DMS153 treated with DMSO at 0.1 percent for 48 hours (cell line): ENCODE measurements at regions not wholly inside any gene's neighbourhood (a gene's known extent, or its start where the extent isn't known, plus 50 kb on each side); places are given as distances from the start of the nearest gene placed in this dataset.

Experiments used
- DNase-seq: peaks from one replicate; lab custom pipeline; 2025; ENCODE audit not compliant: unreplicated experiment; lab: John Stamatoyannopoulos, UW

DNA sequence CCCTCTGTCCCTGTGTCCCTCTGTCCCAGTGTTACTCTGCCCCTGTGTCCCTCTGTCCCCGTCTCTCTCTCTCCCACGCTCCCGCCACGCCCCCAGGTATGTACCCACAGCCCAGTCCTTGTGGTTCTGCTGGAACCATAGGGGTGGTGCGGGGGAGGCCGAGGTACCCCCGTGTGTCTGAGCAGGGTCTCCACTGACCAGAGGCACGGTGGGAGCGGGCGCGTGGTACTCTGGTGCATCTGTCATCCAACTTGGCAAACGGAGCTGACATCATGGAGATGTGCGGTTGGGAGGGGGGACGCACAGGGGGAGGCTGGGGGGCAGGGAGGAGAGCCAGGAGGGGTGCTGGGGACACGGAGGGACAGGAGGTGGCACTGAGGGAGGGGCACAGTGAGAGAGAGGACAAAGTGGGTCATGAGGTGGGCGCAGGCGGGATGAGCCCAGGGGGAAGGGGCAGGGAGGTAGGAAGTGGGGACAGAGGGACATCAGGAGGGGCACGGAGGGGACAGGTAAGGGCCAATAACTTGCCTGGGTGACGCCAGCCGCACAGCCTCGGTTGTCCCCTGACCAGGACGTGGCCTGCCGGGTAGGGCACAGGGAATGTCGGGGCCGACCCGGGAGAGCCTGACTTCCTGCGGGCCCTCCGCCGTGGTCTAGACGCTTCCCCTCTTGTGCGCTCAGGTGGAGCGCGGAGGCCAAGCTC lies 163.6 kb upstream of the PDE10A start:
- no peak for DNase-seq

DNA sequence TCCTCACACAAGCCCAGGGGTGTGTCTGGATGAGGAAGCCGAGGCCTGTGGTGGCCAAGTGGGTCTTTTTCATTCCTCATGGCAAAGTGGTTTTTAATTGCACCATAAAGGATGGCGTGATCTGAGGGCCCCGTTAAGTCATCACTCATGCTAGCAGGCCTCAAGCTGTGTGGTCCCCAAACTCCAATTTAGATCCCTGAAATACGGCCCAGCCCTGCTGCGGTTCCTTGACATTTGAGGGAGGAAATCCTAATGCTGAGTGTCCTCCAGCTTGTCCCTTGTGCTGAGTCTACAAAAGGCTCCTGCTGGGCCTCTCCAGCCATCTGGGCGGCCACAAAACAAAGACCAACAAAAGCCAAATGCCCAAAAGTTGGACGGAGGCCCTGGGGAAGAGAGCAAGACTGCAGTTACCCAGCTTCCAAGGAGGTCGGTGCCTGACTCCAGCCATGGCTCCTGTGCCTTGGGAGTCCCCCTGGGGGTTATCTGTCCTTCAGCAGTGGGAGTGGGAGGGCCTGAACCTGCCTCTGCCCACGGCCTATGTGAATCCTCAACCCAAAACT lies 162.3 kb upstream of the PDE10A start:
- DNase-seq = no peak

DNA sequence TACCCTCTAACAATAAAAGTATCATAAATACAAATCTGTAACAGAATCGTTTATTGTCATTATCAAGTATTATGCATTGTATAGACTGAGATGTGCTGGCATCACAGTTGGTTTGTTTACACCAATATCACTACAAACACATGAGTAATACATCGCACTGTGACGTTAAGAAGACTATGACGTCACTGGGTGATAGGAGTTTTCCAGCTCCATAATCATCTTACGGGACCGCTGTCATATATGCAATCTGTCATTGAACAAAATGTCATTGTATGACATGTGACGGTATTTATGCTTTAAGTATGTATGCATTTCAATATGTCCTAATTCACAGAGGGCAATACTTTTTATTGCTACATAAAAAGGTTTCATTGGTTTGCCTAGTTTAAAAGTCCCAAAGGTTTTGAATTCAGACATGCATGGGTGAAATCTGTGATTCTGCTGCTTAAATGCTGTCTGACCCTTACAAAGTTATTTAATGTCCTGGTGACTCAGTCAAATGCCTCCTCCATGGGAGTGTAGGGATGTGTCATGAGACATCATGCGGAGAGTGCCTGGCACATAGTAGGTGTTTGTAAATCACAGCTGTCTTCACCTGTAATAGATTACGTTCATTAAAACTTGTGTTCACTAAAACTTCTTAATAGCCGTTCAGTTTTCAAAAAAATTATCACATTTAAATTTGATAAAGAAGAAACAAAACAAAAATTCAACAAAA lies 160.7 kb upstream of the PDE10A start:
- DNase-seq = no peak

DNA sequence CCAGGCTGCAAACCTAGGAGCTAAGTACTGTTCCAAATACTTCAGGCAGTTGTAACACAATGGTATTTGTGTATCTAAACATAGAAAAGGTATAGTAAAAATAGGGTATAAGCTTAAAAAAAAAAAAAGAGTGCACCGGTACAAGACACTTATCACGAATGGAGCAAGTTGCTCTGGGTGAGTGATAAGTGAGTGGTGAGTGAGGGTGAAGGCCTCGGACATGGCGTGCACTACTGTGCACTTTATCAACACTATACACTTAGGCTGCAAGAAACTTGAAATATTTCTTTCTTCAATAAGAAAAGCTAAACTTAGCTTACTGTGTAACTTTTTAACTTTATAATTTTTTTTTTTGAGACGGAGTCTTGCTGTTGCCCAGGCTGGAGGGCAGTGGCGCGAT lies 159.5 kb upstream of the PDE10A start:
- DNase-seq = no peak

DNA sequence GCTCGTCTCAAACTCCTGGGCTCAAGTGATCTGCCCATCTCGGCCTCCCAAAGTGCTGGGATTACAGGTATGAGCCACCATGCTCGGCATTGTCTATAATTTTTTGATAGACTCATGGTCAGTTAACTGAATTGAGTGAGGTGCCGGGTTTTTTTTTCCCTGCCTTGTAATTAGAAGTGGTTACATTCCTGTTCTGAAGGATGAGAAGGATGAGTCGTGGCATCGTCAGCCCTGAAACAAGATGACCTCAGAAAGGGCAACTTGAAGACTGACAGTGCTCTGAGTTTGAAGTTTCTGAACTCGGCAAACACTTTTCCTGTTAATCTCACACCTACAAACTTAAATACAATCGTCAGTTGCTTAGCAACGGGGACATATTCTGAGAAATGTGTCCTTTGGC lies 158.7 kb upstream of the PDE10A start:
- no peak for DNase-seq

DNA sequence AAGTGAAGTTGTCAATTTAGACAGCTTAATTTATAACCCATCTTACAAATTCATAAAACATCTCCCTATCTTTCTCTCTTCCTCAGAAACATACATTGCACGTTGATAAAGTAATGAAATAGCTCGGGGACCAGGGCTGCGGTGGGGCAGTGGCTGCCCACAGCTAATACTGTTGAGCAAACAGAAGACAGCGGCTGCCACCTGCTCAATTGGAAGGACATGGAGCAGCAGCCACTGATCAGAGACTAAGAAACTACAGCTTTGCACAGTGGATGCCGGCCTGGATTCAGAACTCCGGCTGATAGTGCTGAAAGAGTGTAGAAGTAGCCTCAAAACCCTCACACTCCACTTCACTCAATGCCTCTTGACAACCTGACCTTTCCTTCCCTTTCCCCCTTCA lies 157.9 kb upstream of the PDE10A start:
- no peak for DNase-seq

DNA sequence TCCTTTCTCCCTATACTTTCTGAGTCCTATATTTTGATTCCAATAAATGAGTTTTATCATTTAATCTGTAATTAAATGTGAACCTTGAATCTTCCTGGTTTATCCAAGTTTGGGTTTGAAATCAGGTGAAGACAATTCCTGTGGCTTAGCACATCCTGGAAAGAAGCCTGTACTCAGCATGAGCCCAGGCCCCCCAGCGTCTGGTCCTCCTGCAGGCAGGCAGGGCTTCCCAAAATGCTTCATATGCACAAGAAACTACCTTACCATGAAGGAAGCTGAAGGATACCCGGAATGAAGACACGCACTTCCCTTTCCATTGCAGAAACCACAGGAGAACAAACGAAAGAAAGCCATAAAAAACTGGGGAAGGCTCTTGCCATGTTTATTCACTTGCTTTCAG lies 157.4 kb upstream of the PDE10A start:
- no peak for DNase-seq

DNA sequence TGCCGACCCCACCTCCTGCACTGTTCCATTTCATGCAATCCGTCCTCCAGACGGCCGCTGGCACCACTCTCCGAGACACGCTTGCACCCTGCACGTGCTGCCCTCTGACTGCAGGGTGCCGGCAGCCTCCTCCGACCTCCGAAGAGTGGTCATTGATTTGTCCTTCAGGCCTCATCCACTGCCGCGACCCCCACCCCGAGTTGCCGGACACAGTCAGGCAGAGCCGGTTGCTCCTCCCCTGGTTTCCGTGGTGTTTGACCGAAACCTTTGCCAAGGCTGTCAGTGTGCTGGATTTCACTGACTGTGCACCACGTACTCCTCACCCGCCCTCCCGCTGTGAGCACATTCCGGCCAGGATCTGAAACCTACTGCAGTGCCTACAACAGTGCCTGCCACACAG lies 156.4 kb upstream of the PDE10A start:
- DNase-seq = no peak

DNA sequence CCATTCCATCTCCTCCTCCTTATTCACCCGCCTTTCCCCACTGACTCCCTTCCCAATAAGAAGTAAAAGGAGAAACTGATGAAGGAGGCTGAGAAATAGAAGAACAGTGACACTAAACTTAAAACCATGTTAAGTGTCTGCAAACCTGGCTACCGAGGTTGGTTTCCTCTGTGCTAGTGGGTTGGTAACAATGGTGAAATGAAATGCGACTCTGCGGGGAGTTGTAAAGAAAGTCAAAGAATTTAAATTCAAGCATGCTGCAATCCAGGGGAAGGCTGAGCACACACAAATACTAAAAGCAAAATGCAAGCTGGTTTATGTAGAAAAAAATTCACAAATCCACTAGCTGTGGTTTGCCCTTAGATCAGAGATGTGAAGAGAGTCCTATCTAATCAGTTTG lies 155.2 kb upstream of the PDE10A start:
- DNase-seq = no peak

DNA sequence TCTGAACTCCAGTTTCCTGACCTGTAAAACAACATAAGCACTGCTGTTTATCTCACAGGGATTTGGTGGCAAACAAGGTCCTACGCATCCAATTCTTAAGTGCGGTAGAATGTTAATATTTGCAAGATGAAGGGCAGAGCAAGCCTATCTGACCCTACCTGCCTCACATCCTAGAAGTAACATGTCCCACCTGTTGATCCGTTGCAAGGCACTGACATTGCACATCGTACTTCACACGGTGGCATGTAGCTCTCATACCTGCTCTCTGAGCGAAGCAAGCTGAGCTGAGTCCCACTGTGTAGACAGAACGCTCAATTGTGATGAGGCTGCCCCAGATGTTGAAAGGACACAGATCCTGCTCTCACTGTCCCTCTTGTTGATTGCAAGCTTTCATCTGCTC lies 154.7 kb upstream of the PDE10A start:
- no peak for DNase-seq

DNA sequence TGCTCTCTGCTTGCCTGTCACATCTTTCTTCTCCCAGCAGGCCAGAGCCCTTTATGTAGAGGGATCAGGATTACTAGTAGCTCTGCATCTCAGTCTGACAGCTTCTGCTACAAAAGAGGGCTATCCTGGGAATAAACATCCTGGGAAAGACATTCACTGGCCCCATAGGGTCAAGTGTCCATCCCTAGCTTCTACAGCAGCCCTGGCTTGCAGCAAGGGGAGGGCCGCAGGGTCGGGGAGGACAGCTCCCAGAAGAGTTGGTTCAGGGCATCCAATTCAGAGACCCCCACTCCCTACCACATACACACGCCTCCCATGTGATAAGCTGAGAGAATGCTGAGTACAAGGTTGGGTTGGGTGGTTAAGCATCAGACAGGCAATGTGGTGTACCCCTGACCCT lies 154.1 kb upstream of the PDE10A start:
- DNase-seq = no peak

DNA sequence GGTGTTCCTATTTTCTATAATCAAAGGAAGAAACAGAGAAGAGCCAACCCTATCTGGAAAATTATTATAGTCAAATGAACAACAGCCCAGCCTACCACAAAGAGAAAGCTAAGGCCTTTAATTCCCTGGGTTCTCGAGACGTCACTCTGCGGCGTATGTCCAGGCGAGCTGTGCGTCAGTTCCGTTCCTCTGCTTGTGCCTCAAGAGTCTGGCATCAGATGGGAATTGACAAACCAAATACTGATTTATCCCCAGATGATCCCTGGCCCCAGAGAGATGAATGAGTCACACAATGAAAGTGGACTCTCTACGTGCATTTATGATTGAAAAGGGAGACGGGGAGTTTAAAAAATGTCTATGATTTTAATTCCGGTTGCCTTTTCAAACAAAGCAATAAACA lies 151.6 kb upstream of the PDE10A start:
- DNase-seq = no peak

DNA sequence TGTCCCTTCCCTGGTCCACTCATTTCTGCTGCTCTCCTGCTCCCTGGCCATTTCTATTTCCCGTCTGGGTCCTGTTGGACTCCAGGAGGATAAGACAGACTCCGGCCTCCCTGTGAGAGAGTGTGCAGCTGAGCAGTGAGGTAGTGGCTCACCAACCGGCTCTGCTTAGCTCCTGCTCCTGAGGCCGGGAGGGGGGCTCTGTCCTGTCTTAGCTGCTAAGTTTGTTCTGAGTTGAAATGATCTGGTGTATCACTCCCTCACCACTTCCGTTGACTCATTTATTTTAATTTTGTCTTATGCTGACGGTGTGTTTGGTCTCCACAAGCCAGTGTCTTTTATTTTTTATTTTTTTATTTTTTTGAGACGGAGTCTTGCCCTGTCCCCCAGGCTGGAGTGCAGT lies 148.5 kb upstream of the PDE10A start:
- DNase-seq = no peak

DNA sequence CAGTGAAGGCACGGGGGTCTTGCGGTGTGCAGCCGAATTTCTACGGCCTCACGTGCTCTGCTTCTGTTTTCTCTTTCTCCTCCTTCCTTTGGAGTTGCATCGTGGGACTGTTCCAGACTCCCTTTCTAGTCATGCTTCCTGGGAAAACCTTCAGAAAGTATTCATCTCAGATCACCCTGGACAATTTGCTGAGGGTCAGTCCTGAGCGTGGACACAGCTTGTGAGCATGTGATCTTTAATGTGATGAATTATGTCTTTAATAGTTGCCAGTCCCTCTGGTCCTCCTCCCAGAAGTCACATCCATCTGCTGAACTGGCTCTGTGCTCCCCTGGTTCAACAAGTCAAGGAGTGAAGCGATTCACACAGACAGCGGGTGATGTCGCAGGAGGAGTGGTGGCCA lies 145.0 kb upstream of the PDE10A start:
- no peak for DNase-seq

DNA sequence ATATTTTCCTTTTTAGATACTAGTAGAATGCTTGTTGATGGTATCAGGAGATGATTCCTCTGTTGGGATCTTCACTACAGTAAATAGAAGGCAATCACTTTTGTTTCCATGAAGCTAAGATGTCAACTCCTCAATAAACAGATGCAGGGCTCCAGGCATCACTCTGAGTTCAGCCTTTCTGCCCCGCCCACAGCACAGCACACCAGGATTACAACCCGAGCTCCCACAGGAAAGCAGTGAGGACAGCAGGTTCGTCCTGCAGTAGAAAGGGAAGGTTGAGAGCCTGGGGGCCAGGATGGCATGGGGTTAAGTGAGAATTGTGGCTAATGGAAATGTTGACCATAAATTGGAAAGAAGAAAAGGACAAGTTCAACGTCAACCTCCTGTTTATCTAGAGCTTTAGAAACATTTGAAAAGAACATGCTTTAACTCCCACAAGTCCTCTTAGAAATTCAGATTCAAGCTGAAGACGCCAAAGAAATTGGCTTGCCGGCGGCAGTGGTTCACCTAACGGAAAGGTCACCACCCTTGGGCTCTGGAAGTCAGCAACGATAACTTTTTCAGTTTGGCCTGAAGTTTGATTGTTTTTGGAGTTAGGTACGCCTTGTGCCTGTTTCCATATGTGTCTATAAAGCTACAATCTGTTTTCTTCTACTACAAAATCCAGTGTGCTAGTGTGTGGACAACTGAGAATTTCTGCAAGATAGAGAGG lies 144.4 kb upstream of the PDE10A start:
- DNase-seq = no peak

DNA sequence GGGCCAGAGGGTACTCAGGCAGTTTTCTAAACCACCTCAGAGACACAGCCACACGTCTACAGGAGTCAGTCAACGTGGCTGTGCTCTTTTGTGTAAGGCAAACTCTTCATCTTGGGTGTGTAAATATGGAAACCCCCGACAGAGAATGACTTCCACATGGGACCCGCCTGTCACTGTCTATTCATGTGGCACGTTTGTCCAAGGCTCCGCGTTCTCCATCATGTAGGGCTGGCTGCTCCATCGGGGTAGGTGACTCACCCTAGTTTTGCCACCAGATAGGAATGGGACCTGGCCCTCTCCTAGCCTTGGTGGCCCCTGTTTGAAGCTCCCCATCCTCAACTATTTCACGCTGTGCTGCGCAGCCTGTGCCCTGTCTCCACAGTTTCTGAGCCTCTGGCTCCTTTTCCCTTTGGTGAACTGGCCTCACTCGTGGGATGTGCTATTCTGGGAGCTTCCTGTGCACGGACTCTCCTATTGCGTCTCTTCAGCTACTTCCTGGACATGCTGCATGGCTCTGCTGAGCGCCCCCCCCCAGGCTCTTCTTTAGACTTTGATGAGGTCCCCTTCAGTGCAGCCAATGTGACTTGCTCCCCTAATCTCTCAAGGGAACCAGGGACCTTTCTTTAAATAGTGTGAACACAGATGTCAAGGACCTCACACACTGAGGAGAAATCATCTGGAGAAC lies 143.2 kb upstream of the PDE10A start:
- DNase-seq = no peak

DNA sequence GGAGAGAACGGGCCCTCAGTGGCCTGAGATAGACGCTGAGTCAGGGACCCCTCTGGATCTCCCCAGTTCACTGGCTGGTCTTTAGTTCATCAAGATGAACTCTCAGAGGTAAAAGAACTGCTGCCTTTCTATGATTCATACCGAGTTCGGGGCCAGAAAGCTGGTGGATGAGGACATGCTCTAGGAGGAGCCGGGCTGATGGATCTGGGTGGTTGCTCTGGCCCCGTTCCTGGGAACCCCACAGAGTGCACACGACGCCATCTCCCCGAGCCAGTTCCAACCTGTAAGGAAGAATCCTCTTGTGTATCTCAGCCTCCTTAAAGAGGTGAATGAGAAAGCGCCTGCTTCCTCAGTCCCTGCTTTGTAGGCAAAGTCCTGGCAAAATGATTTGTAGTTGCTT lies 142.6 kb upstream of the PDE10A start:
- no peak for DNase-seq

DNA sequence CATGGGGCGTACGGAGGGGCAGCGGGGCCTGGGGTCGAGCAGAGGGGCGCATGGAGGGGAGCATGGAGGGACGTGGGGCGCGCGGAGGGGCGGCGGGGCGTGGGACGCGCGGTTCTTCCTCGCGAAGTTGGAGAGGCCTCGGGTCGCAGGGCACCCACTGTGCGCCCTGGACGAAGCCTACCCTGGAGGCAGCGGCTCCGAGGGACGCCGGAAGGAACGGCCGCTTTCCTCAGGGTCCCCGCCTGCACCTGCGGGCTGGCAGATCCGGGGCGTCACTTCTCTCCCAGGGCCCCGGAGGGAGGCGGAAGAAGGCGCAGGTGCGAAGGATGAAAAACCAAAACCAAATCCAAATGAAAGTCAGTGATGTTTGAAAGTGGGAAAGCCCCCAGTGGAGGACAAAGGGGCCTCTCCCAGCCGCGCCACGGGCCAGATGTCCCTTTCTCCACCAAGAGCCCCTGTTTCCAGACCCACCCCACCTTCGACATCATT lies 142.1 kb upstream of the PDE10A start:
- DNase-seq = no peak

DNA sequence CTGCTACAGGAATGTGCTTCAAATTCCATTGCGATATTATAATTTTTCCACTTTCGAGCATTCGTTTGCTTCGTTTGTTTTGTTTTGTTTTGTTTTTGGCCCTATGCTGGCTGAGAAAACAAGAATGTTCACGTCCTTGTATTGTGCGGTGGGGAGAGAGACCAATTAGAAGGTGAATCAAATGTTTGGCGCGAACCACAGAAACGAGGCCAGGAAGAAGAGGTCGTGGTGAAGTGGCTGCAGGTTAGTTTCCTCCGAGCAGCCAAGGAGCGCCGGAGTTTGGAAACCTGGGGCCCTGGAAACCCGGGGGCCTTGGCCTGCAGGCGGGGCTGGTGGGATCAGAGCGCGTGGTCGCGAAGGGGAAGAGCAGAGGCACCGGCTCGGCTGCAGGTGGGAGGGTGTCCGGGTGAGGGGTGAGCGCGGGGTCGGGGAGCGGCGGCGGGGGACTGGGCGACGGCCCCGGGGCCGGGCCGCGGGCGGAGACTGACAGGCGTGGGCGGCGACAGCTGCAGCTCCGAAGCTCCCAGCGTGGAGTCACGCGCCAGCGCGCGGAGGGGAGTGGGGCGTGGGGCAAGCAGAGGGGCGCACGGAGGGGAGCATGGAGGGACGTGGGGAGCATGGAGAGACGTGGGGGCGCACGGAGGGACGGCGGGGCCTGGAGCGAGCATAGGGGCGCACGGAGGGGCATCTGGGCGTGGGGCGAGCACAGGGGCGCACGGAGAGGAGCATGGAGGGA lies 141.5 kb upstream of the PDE10A start:
- no peak for DNase-seq

DNA sequence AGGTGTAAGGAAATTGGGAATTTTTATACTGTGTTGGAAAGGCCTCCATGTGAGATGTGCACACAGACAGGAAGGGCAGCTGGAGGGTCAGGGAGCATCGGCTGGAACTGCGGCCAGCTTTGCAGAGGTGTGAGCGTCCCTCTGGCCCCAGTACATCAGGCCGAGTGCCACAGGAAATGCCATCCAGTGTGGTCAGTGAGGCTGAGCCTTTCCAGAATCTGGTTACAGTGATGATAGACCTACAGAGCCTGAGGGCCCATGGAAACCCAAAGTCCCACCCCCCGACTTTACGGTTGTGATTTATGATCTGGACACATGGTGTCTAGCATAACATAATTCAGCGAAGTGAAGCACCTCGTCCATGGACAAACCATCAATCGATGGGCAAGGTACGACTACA lies 137.3 kb upstream of the PDE10A start:
- DNase-seq = no peak
